ENCODE measurements at regions not wholly inside any gene's neighbourhood (a gene's known extent, or its start where the extent isn't known, plus 50 kb on each side); places are given as distances from the start of the nearest gene placed in this dataset.
A peak's percentile ranks its signal among the peaks of the same experiment; 100 is the strongest.
"Not testable (repeated sequence)": the region's sequence is repeated elsewhere in the genome, so short reads cannot be mapped to it uniquely, and the experiment has no call there.

GRCh38 chr12:67096533-67097318, 172.4 kb upstream of the CAND1 start:
- Histone ChIP-seq H3K27ac (peak overlapping the region in 2 of 21 experiments; percentile 9 to 10), H3K4me3 (no peak overlapping the region)

DNA sequence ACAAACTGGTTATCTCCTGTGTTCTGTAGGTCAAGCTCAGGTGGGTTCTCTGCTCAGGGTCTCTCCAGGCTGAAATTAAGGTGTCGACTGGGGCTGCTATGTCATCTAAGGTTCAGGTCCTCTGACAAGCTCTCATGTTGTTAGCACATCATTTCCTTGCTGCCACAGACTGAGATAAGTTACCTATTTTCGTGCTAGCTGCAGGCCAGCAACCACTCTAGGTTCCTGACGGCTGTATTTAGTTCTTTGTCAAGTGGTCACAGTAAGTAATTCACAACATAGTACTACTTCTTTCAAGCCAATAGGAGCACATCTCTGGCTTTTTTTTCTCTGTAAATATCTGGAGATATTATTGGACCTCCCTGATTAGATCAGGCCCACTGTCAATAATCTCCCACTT, 169.3 kb upstream of the CAND1 start:
- no peak overlapping the region for H3K4me3 ChIP-seq
- no peak overlapping the region for H3K27ac ChIP-seq

- no peak overlapping the region for H3K27ac ChIP-seq
- H3K4me3 ChIP-seq, result no peak overlapping the region
Measured at GRCh38 chr12:67103521-67103920, 165.6 kb upstream of the CAND1 start.

DNA sequence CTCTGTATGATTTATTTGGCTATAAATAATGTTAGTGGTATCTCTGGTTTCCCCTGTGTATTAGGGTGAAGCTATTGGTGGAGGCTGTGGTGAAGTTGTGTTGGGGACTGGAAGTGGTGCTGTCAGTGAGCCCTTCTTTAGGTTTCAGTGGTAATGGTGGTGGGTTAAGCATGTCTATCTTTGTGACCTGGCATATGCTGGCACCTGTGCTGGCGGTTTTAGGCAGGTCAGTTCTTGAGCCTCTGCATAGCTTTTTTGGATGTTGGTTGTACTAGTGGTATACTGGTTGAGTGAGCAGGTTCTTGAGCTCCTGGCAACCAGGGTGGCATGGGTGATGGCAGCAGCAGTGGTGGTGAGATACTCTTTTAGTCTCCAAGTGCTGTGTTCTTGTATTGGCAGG, 161.9 kb upstream of the CAND1 start:
- Histone ChIP-seq H3K27ac (no peak overlapping the region), H3K4me3 (no peak overlapping the region)

GRCh38 chr12:67107751-67108269, 161.3 kb upstream of the CAND1 start:
- no peak overlapping the region for H3K27ac ChIP-seq
- H3K4me3 ChIP-seq, result no peak overlapping the region

GRCh38 chr12:67110345-67110744, 158.8 kb upstream of the CAND1 start:
- H3K27ac ChIP-seq, H3K4me3 ChIP-seq: not testable (repeated sequence)

DNA sequence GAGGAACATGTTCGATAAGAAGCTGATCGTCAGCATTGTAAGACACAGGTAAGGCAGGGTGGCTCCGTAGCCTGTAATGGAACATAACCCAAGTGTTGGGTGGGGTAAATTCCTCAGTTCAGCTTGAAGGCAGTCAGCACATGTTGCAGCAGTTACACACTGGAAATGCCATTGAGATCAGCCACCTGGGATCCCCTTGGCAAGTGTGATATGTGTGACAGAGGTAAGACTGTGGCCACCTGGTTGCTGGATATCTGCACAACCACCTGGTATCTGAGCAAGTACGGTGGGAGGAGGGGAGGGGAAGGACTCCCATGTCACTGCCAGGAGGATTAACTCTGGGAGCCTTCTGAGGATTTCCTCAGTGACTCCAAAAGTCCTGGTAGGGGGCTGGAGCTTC, 158.0 kb upstream of the CAND1 start:
- Histone ChIP-seq H3K27ac (no peak overlapping the region), H3K4me3 (no peak overlapping the region)

DNA sequence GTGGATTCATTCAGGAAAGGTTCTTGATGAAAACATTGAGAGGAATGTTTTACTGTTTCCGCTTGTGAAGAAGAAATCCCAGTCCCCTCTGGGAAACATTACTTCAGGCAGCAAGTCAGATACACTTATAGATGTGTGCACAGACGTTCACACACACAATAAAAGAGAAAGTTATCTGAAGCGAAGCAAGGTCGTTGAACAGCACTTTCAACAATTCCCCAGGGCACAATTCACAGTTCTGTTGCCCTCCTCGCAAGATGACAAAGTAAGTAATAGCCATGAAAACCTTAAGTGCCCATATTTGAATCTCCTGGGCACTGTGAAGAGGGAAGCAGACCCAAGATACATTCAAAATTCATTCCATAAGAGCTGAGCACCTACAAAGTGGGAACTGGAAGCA, 156.6 kb upstream of the CAND1 start:
- no peak overlapping the region for H3K4me3 ChIP-seq

GRCh38 chr12:67116134-67116533, 153.0 kb upstream of the CAND1 start:
- Histone ChIP-seq H3K4me3 (no peak overlapping the region), H3K27ac (no peak overlapping the region)

More for the DNA sequence above, 156.6 kb upstream of the CAND1 start:
- no peak overlapping the region for H3K27ac ChIP-seq

DNA sequence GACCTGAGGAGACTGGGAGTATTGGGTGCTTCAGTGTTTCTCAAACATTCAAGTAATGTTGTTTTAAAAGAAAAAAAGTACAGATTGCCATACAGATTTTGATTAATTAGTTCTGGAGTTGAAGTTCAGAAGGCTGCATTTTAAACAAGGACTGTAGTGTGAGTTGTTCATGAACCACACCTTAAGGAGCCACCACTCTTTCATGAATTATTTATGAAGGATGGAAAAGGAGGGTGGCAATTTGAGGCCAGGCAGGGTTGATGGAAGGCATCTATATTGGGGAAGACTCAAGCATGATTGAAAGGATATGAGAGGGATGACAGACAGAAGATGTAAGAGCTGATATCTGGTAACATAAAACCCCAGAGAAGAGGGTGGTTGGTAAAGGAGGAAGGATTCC, 146.6 kb upstream of the CAND1 start:
- H3K4me3 ChIP-seq, result no peak overlapping the region
- no peak overlapping the region for H3K27ac ChIP-seq

GRCh38 chr12:67137256-67137655, 131.9 kb upstream of the CAND1 start:
- Histone ChIP-seq H3K27ac (no peak overlapping the region), H3K4me3 (no peak overlapping the region)

DNA sequence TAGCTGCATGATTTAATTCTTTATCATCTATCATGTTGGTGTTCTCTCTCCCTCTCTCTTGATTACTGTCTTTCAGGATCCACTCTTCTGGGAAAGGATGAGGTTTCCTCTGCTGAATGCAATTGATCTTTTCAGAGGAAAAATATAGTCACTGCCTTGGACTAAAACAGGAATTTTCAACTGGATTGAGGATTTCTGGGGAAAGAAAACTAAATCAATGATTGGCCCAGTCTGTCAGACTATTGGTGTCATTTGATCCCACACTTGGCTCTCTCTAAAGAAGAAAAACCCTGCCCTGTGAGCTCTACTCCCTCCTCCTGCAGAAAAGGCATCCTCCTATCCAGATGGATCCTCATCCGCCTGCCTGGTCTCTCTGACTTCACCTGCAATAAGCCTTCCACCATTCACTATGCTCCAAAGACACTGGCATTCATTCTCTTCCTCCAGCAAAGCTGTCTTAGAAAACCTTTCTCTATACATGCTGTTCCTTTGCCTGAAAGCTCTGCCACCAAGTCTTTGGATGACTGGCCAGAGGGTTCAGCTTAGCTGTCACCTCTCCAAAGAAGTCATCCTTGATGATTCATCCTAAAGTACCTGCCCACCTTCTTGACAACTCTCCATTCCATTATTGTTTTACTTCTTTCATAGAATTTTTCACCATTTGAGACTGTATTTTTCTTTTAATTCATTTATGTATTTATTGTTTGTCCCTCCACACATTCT, 127.7 kb upstream of the CAND1 start:
- H3K27ac ChIP-seq, result no peak overlapping the region
- H3K4me3 ChIP-seq, result no peak overlapping the region

DNA sequence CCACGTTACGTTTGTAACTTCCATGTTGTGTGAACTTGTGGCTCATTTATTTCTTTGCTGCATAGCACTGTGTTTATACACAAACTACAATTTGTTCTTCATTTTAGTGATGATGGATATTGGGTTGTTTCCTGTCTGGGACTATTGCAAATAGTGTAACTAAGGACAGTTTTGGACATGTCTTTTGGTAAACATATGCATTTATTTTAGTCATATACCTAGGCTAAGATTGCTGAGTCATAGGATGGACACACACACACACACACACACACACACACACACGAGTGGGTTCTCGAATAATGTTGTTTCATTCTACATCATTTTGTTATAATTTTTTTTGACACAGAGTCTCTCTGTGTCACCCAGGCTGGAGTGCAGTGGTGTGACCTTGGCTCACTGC, 123.5 kb upstream of the CAND1 start:
- no peak overlapping the region for H3K27ac ChIP-seq
- no peak overlapping the region for H3K4me3 ChIP-seq

- Histone ChIP-seq H3K4me3 (no peak overlapping the region), H3K27ac (no peak overlapping the region)
Measured at GRCh38 chr12:67147030-67147429, 122.1 kb upstream of the CAND1 start.

GRCh38 chr12:67147447-67147846, 121.7 kb upstream of the CAND1 start:
- Histone ChIP-seq H3K27ac (no peak overlapping the region), H3K4me3 (no peak overlapping the region)

- no peak overlapping the region for H3K4me3 ChIP-seq
- no peak overlapping the region for H3K27ac ChIP-seq
Measured at GRCh38 chr12:67148265-67148664, 120.9 kb upstream of the CAND1 start.

GRCh38 chr12:67151886-67152285, 117.3 kb upstream of the CAND1 start:
- no peak overlapping the region for H3K27ac ChIP-seq
- H3K4me3 ChIP-seq, result no peak overlapping the region

DNA sequence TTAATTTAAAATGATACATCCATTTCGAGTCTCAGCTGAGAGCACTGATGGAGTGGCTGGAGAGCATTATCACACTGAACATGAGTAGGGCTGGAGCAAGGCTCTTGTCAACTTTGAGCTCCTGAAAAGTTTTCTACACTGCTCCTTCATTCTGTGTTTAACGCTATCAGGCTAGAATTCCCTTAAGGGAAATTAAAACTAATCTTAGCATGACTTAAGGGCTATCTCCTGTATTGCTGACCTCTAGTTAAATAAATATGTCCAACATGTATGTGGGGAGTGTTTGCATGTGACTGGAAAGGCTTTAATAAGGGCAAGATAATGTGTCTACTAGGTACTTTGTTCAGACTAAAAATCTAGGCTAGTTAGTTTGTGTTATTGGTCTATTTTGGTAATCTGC, 116.7 kb upstream of the CAND1 start:
- H3K4me3 ChIP-seq, result no peak overlapping the region
- H3K27ac ChIP-seq, result no peak overlapping the region

DNA sequence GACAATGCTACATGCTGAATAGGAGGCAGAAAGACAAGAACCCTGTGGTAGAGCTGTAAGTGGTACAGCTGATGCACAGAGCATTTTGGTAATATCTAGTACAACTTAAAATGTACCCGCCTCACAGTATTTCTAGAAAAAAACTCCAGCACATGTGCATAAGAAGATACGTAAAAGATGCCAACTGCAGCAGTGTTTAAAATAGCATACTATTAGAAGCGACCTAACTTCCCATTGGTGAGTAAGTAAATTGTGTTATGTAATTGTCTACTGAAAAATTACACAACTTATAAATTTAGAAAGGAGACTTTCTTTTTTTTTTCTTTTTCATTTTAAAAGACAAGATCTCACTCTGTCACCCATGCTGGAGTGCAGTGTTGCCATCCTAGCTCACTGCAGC, 114.3 kb upstream of the CAND1 start:
- no peak overlapping the region for H3K27ac ChIP-seq
- no peak overlapping the region for H3K4me3 ChIP-seq

GRCh38 chr12:67155863-67156262, 113.3 kb upstream of the CAND1 start:
- H3K27ac ChIP-seq, result no peak overlapping the region
- H3K4me3 ChIP-seq, result no peak overlapping the region

DNA sequence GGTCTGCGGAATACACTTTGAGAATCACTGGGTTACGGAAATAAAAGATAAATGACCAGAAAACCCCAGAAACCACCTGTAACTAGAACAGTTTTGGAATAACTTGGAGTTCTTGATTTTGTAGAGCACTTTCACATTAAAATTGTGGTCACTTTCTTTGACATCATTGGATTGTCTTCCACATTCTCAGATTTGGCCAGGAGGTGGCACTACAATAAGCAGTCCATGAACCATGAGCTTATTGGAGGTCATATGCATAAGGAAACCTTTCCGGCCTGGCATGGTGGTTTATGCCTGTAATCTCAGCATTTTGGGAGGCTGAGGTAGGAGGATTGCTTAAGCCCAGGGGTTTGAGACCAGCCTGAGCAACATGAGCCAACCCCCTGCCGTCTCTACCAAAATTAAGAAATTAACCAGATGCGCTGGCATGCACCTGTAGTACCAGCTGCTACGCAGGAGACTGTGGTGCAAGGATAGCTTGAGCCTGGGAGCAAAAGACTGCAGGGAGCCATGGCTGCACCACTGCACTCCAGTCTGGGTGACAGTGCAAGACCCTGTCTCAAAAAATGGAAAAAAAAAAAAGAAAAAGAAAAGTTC, 107.7 kb upstream of the CAND1 start:
- H3K4me3 ChIP-seq, result no peak overlapping the region
- H3K27ac ChIP-seq, result no peak overlapping the region

All from skin epidermis (tissue), 12 donors.